ENCODE measurements at regions not wholly inside any gene's neighbourhood (a gene's known extent, or its start where the extent isn't known, plus 50 kb on each side); places are given as distances from the start of the nearest gene placed in this dataset.

- H3K27ac ChIP-seq: peak overlapping the region in 2 of 4 donors; percentile 60 to 73
- no peak for TF ChIP-seq POLR2A (IDR thresholded peaks at IDR 0.05)
- no peak for TF ChIP-seq CTCF (IDR thresholded peaks at IDR 0.05)
- H3K27me3 ChIP-seq: no peaks in the 10 kb centered on the region
- no peaks in the 10 kb centered on the region for H3K36me3 ChIP-seq
- peaks cover 0 to 8% (median 0%) of the 10 kb centered on the region in 4 donors for H3K4me1 ChIP-seq
- DNase-seq: no peak
- H3K4me3 ChIP-seq: no peak overlapping the region
- no peaks in the 10 kb centered on the region for H3K9me3 ChIP-seq
These were observed 83.7 kb downstream of the RPL27A start for GRCh38 chr11:8766043-8766987.

- Histone ChIP-seq H3K27me3 (no peaks in the 10 kb centered on the region), H3K9me3 (no peaks in the 10 kb centered on the region), H3K36me3 (no peaks in the 10 kb centered on the region), H3K4me3 (no peak overlapping the region), H3K27ac (peak overlapping the region in 2 of 4 donors; percentile 60 to 73), H3K4me1 (peaks cover 0 to 5% (median 0%) of the 10 kb centered on the region in 4 donors)
- no peak for TF ChIP-seq POLR2A (IDR thresholded peaks at IDR 0.05)
- TF ChIP-seq CTCF (IDR thresholded peaks at IDR 0.05): no peak
- DNase-seq: no peak
These were observed 84.4 kb downstream of the RPL27A start for GRCh38 chr11:8766988-8767374.

- Histone ChIP-seq H3K4me3 (no peak overlapping the region), H3K27ac (peak overlapping the region in 1 of 4 donors; percentile 73), H3K4me1 (peaks cover 0 to 5% (median 0%) of the 10 kb centered on the region in 4 donors), H3K27me3 (no peaks in the 10 kb centered on the region), H3K9me3 (no peaks in the 10 kb centered on the region), H3K36me3 (no peaks in the 10 kb centered on the region)
- DNase-seq: no peak
- no peak for TF ChIP-seq POLR2A (IDR thresholded peaks at IDR 0.05)
- no peak for TF ChIP-seq CTCF (IDR thresholded peaks at IDR 0.05)
These were observed 85.0 kb downstream of the RPL27A start for GRCh38 chr11:8767466-8768142.

- TF ChIP-seq POLR2A (IDR thresholded peaks at IDR 0.05): no peak
- peak in 3 of 6 experiments; percentile 44 to 52 (median 45) for TF ChIP-seq CTCF (IDR thresholded peaks at IDR 0.05)
- DNase-seq: no peak
- H3K4me1 ChIP-seq: peaks cover 0 to 11% (median 0%) of the 10 kb centered on the region in 4 donors
- no peaks in the 10 kb centered on the region for H3K27me3 ChIP-seq
- no peak overlapping the region for H3K4me3 ChIP-seq
- no peaks in the 10 kb centered on the region for H3K9me3 ChIP-seq
- peak overlapping the region in 2 of 4 donors; percentile 31 to 73 for H3K27ac ChIP-seq
- no peaks in the 10 kb centered on the region for H3K36me3 ChIP-seq
These were observed 86.2 kb downstream of the RPL27A start for GRCh38 chr11:8768625-8769333.
